CD4-positive, alpha-beta memory T cell (primary cell): ENCODE measurements at regions not wholly inside any gene's neighbourhood (a gene's known extent, or its start where the extent isn't known, plus 50 kb on each side); places are given as distances from the start of the nearest gene placed in this dataset.

Experiments
- CTCF ChIA-PET: fragments of 350-600 bp; sonication (Branson Sonifier 250); formaldehyde crosslinking; loops from one replicate; lab custom pipeline; 2021; ENCODE audit warnings: inconsistent platforms; ENCODE audit not compliant: partially characterized antibody; lab: Charles Lee
- POLR2A ChIA-PET: fragments of 350-600 bp; sonication (Branson Sonifier 250); formaldehyde crosslinking; loops from one replicate; lab custom pipeline; 2021; ENCODE audit not compliant: partially characterized antibody; lab: Charles Lee
- DNase-seq, 5 donors: peaks; one replicate each; pipeline versions ENCODE4 v3.0.0 to v3.0.0-alpha.2; 2020 to 2022; ENCODE audit warnings: mixed read lengths in 1 of 5
- H3K27ac ChIP-seq: one replicate; pipeline ENCODE4 v1.7.0; 2013; ENCODE audit warnings: low read depth, low read length
- H3K27me3 ChIP-seq: 2 replicates; pipeline ENCODE4 v1.7.0; 2013; ENCODE audit warnings: mild to moderate bottlenecking, low read length, moderate library complexity; ENCODE audit not compliant: insufficient read depth
- H3K36me3 ChIP-seq: 2 replicates; pipeline ENCODE4 v1.7.0; 2013; ENCODE audit warnings: mild to moderate bottlenecking, low read length, moderate library complexity; ENCODE audit not compliant: insufficient read depth
- H3K4me1 ChIP-seq: 2 replicates; pipeline ENCODE4 v1.7.0; 2013; ENCODE audit warnings: mild to moderate bottlenecking, low read length, moderate library complexity; ENCODE audit not compliant: insufficient read depth
- H3K4me3 ChIP-seq, 2 donors: one replicate each; pipeline ENCODE4 v1.7.0; 2013; ENCODE audit warnings: low read length in 2 of 2, mild to moderate bottlenecking in 1 of 2
- H3K9me3 ChIP-seq, 2 donors: one replicate each; pipeline ENCODE4 v1.7.0; 2013; ENCODE audit warnings: low read length in 2 of 2, control low read depth in 1 of 2; ENCODE audit not compliant: control insufficient read depth in 1 of 2
- H3K27ac Mint-ChIP-seq, 7 donors: one replicate each; pipeline ENCODE4 v1.8.0; 2020 to 2021; ENCODE audit warnings: mixed read lengths in 7 of 7, mild to moderate bottlenecking in 6 of 7, inconsistent platforms in 3 of 7, moderate library complexity in 3 of 7
- H3K27me3 Mint-ChIP-seq, 2 donors: one replicate each; pipeline ENCODE4 v1.8.0; 2020 to 2021; ENCODE audit warnings: mixed read lengths in 2 of 2
- H3K36me3 Mint-ChIP-seq, 2 donors: one replicate each; pipeline ENCODE4 v1.8.0; 2020 to 2021; ENCODE audit warnings: mixed read lengths in 2 of 2, inconsistent platforms in 1 of 2, mild to moderate bottlenecking in 1 of 2
- H3K4me1 Mint-ChIP-seq, 4 donors: one replicate each; pipeline ENCODE4 v1.8.0; 2020 to 2021; ENCODE audit warnings: mixed read lengths in 4 of 4, mild to moderate bottlenecking in 1 of 4
- H3K4me3 Mint-ChIP-seq, 8 donors: one replicate each; pipeline ENCODE4 v1.8.0; 2020 to 2021; ENCODE audit warnings: mixed read lengths in 8 of 8, mild to moderate bottlenecking in 7 of 8, moderate library complexity in 6 of 8, inconsistent platforms in 3 of 8
- H3K9me3 Mint-ChIP-seq, 8 donors: one replicate each; pipeline ENCODE4 v1.8.0; 2020 to 2021; ENCODE audit warnings: mixed read lengths in 8 of 8, mild to moderate bottlenecking in 5 of 8, inconsistent platforms in 3 of 8, moderate library complexity in 1 of 8
- intact Hi-C: fragments of 100-400 bp; cut with micrococcal nuclease; formaldehyde crosslinking; loops from one replicate; pipeline ENCODE4 v1.15.1; 2023

DNA sequence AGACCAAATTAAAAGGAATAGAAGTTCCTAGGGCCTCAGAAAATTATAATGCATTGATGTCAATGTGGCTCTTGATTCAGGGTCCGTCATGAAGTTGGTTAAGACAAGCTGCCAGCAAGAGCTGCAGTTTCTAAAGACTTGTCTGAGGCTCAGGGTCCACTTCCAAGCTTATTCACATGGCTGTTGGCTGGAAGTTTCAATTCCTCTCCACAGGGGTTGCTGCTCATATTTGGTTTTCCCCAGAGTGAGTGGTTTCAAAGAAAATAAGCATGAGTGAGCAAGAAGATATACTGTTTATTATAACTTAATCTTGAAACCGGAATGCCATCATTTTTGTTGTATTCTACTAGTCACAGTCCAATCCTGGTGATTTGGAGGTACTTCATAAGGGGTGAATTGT, 1247.4 kb downstream of the LRFN5 start:
- H3K4me3 Mint-ChIP-seq = no peak overlapping the region
- CTCF ChIA-PET = no interaction called here
- Histone ChIP-seq H3K27ac (no peak overlapping the region), H3K4me1 (no peaks in the 10 kb centered on the region), H3K4me3 (no peak overlapping the region), H3K9me3 (no peaks in the 10 kb centered on the region), H3K36me3 (no peaks in the 10 kb centered on the region), H3K27me3 (no peaks in the 10 kb centered on the region)
- H3K27me3 Mint-ChIP-seq = no peaks in the 10 kb centered on the region
- DNase-seq = no peak
- H3K27ac Mint-ChIP-seq = no peak overlapping the region
- no peaks in the 10 kb centered on the region for H3K36me3 Mint-ChIP-seq
- peaks cover 0 to 22% (median 5%) of the 10 kb centered on the region in 8 donors for H3K9me3 Mint-ChIP-seq
- POLR2A ChIA-PET = no interaction called here
- H3K4me1 Mint-ChIP-seq = no peaks in the 10 kb centered on the region
- intact Hi-C loops = no loop called here

DNA sequence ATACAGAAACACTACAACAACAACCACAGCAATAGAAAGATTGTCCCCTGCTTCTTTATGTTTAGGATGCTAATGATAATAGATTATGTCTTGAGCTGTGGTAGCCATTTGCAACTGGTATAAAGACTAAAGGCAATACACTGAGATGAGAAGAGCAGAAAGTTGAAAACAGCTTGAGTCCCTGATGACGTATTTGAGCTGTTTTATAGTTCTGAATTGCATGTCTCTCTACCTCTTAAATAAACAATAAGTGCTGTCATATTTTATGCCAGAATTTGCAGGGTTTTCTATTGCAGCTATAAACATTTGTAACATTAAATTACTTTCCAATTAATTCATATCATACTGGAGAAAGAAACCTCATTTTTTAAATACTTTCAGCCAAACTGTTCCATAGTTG, 1242.0 kb downstream of the LRFN5 start:
- H3K4me1 Mint-ChIP-seq = no peaks in the 10 kb centered on the region
- H3K36me3 ChIP-seq = no peaks in the 10 kb centered on the region
- no peak overlapping the region for H3K4me3 ChIP-seq
- ChIA-PET CTCF (no interaction called here), POLR2A (no interaction called here)
- intact Hi-C loops = no loop called here
- no peaks in the 10 kb centered on the region for H3K27me3 ChIP-seq
- H3K9me3 Mint-ChIP-seq = peaks cover 2 to 24% (median 14%) of the 10 kb centered on the region in 8 donors
- H3K27me3 Mint-ChIP-seq = no peaks in the 10 kb centered on the region
- H3K4me1 ChIP-seq = no peaks in the 10 kb centered on the region
- no peak overlapping the region for H3K27ac ChIP-seq
- no peak overlapping the region for H3K4me3 Mint-ChIP-seq
- H3K9me3 ChIP-seq = no peaks in the 10 kb centered on the region
- no peak for DNase-seq
- no peaks in the 10 kb centered on the region for H3K36me3 Mint-ChIP-seq
- no peak overlapping the region for H3K27ac Mint-ChIP-seq

DNA sequence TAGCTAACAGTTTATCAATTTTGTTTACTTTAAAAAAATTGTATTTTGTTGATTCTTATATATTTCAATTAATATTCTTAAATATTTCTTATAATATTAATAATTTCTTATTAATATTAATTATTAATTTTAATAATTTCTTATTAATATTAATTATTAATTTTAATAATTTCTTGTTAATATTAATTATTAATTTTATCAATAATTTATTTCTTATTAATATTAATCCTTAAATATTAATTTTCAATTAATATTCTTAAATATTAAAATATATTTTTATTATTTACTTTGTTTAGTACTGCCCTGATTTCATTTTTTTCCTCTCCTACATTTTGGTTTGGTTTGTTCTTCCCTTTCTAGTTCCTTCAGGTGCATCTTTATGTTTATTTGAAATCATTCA, 1208.1 kb downstream of the LRFN5 start:
- CTCF ChIA-PET = no interaction called here
- Mint-ChIP-seq H3K27ac (no peak overlapping the region), H3K4me3 (no peak overlapping the region)

DNA sequence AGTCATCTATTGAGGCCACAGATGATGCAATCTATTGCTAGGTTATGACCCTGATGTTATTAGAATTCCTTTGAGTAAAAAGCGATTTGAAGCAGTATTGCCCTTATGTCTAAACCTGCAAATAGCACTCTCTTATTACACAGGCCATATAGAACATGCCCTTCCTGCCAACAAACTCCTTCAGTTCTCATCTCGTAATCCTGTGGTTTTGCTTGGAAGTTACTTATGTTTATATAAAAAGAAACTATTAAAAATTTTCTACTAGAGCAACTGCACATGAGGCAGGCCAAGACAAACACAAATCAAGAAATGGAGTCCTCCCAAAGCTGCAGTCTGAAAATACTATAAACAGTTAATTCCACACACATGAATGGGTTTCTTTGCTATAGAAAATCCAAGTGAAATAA, 1200.2 kb downstream of the LRFN5 start:
- Histone ChIP-seq H3K36me3 (no peaks in the 10 kb centered on the region), H3K27me3 (no peaks in the 10 kb centered on the region), H3K9me3 (no peaks in the 10 kb centered on the region), H3K27ac (no peak overlapping the region), H3K4me1 (no peaks in the 10 kb centered on the region), H3K4me3 (no peak overlapping the region)
- ChIA-PET POLR2A (no interaction called here), CTCF (no interaction called here)
- Mint-ChIP-seq H3K27ac (no peak overlapping the region), H3K36me3 (no peaks in the 10 kb centered on the region), H3K9me3 (peaks cover 0 to 7% (median 5%) of the 10 kb centered on the region in 8 donors), H3K4me1 (no peaks in the 10 kb centered on the region), H3K4me3 (no peak overlapping the region), H3K27me3 (no peaks in the 10 kb centered on the region)
- no peak for DNase-seq
- intact Hi-C loops = no loop called here

More for the DNA sequence above, 1208.1 kb downstream of the LRFN5 start:
- no peaks in the 10 kb centered on the region for H3K36me3 ChIP-seq
- POLR2A ChIA-PET = no interaction called here
- H3K9me3 ChIP-seq = no peaks in the 10 kb centered on the region
- H3K4me1 ChIP-seq = no peaks in the 10 kb centered on the region
- Mint-ChIP-seq H3K27me3 (no peaks in the 10 kb centered on the region), H3K36me3 (no peaks in the 10 kb centered on the region), H3K9me3 (peaks cover 0 to 16% (median 2%) of the 10 kb centered on the region in 8 donors), H3K4me1 (no peaks in the 10 kb centered on the region)
- H3K27me3 ChIP-seq = no peaks in the 10 kb centered on the region
- DNase-seq = no peak
- intact Hi-C loops = no loop called here
- H3K4me3 ChIP-seq = no peak overlapping the region
- no peak overlapping the region for H3K27ac ChIP-seq

DNA sequence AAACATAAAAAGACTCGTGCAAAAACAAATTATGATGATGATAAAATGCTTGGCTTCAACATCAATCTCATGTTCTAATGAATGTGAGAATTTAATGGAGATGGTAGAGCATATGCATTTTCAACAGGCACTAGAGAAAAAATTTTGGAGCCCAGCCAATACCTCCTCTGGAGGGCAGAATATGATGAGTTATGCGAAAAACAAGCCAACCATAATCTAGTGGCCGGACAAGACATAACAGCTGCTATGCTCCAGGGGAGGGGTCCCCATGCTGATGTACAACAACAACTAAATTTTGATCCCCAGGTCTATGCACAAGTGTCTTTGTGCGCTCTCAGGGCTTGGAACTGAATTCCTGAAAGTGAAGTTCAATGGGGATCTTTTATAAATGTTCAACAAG, 1197.5 kb downstream of the LRFN5 start:
- Histone ChIP-seq H3K4me3 (no peak overlapping the region), H3K9me3 (no peaks in the 10 kb centered on the region), H3K36me3 (no peaks in the 10 kb centered on the region), H3K27me3 (no peaks in the 10 kb centered on the region), H3K27ac (no peak overlapping the region), H3K4me1 (no peaks in the 10 kb centered on the region)
- Mint-ChIP-seq H3K27me3 (no peaks in the 10 kb centered on the region), H3K9me3 (peaks cover 2 to 14% (median 7%) of the 10 kb centered on the region in 8 donors), H3K27ac (no peak overlapping the region), H3K36me3 (no peaks in the 10 kb centered on the region), H3K4me1 (no peaks in the 10 kb centered on the region), H3K4me3 (no peak overlapping the region)
- CTCF ChIA-PET = no interaction called here
- no peak for DNase-seq
- intact Hi-C loops = no loop called here
- POLR2A ChIA-PET = no interaction called here

DNA sequence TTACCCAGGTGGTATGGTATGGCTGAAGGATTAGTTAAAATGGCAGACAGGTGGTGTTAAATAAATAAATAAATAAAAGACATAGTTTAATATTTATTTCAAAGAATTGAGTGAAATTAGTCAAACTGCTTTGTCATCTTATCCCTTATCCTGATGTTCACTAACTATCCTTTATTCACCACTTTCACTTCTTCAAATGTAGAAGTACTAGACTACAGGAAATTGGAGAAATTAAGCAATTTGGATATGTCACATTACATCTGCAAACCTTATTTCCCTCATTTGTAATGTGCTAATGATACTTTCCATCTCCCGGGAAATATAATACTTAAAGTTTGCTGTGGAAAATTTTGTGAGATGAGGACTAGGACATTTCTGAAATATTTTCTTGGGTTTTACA, 1195.7 kb downstream of the LRFN5 start:
- H3K4me3 ChIP-seq = no peak overlapping the region
- Mint-ChIP-seq H3K9me3 (peaks cover 5 to 17% (median 9%) of the 10 kb centered on the region in 8 donors), H3K36me3 (no peaks in the 10 kb centered on the region), H3K4me3 (no peak overlapping the region), H3K4me1 (no peaks in the 10 kb centered on the region), H3K27ac (no peak overlapping the region), H3K27me3 (no peaks in the 10 kb centered on the region)
- POLR2A ChIA-PET = no interaction called here
- CTCF ChIA-PET = no interaction called here
- no peaks in the 10 kb centered on the region for H3K9me3 ChIP-seq
- intact Hi-C loops = no loop called here
- no peaks in the 10 kb centered on the region for H3K4me1 ChIP-seq
- no peak for DNase-seq
- H3K27me3 ChIP-seq = no peaks in the 10 kb centered on the region
- no peak overlapping the region for H3K27ac ChIP-seq
- H3K36me3 ChIP-seq = no peaks in the 10 kb centered on the region

DNA sequence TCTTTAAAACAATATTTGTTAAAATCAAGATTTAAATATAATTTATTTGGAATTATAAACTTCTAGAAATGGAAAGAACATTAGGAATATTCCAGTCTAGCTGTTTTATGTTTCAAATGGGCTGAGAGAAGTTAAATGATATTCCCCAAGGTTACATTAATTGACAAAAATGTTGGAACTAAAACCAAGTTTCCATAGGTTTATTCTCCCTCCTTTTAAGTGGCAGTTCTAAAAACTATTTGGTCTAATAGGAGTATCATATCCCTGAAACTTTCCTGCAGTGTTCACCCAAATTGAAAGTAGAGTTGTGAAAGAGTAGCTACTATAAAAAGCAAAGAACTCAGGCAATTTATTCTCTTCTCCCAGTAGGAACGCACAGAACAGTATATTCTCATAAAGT, 1185.5 kb downstream of the LRFN5 start:
- no peaks in the 10 kb centered on the region for H3K4me1 Mint-ChIP-seq
- H3K27ac Mint-ChIP-seq = no peak overlapping the region
- H3K9me3 Mint-ChIP-seq = peaks cover 0 to 25% (median 8%) of the 10 kb centered on the region in 8 donors
- H3K4me3 Mint-ChIP-seq = no peak overlapping the region
- H3K36me3 Mint-ChIP-seq = no peaks in the 10 kb centered on the region
- ChIA-PET CTCF (no interaction called here), POLR2A (no interaction called here)
- H3K27me3 ChIP-seq = no peaks in the 10 kb centered on the region
- H3K36me3 ChIP-seq = no peaks in the 10 kb centered on the region
- no peak overlapping the region for H3K27ac ChIP-seq
- no peaks in the 10 kb centered on the region for H3K27me3 Mint-ChIP-seq
- no peak for DNase-seq
- no peaks in the 10 kb centered on the region for H3K9me3 ChIP-seq
- intact Hi-C loops = no loop called here
- H3K4me3 ChIP-seq = no peak overlapping the region
- no peaks in the 10 kb centered on the region for H3K4me1 ChIP-seq

DNA sequence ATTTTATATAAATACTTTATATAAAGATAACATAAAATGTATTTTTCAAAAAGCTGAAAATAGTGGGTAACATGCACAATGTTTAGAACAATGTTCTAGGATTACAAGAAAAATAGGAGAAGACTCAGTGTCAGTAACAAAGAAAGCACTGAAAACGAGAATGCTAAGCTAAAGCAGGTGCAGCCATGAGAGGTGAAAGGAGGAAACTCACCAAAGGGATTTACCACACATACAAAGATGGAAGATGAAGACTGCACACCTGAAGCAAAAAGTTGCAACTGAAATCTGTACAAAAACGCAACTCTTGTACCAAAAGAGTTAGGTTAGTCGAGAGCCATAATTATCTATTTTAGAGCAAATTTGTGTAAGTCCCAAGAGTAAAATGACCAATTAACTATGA, 1176.1 kb downstream of the LRFN5 start:
- Mint-ChIP-seq H3K27ac (no peak overlapping the region), H3K9me3 (peaks cover 2 to 20% (median 11%) of the 10 kb centered on the region in 8 donors), H3K27me3 (no peaks in the 10 kb centered on the region), H3K4me1 (no peaks in the 10 kb centered on the region), H3K36me3 (no peaks in the 10 kb centered on the region), H3K4me3 (no peak overlapping the region)
- no peaks in the 10 kb centered on the region for H3K36me3 ChIP-seq
- no peaks in the 10 kb centered on the region for H3K27me3 ChIP-seq
- DNase-seq = no peak
- CTCF ChIA-PET = no interaction called here
- H3K4me3 ChIP-seq = no peak overlapping the region
- intact Hi-C loops = no loop called here
- POLR2A ChIA-PET = no interaction called here
- H3K4me1 ChIP-seq = no peaks in the 10 kb centered on the region
- no peaks in the 10 kb centered on the region for H3K9me3 ChIP-seq
- H3K27ac ChIP-seq = no peak overlapping the region
